Panc1 (cell line): ENCODE measurements at regions not wholly inside any gene's neighbourhood (a gene's known extent, or its start where the extent isn't known, plus 50 kb on each side); places are given as distances from the start of the nearest gene placed in this dataset.

Experiments used
- POLR2AphosphoS5 ChIP-seq: IDR thresholded peaks from 2 replicates; pipeline ENCODE4 v1.6.1; 2012; ENCODE audit warnings: mild to moderate bottlenecking, low read depth, low read length, moderate library complexity
- REST ChIP-seq, 2 experiments: IDR thresholded peaks; 2 replicates each; pipeline ENCODE4 v1.6.1; 2011 to 2012; ENCODE audit warnings: low read depth in 2 of 2, control low read depth in 1 of 2, low read length in 1 of 2, mild to moderate bottlenecking in 1 of 2, moderate library complexity in 1 of 2; ENCODE audit not compliant: insufficient read depth in 1 of 2
- SIN3A ChIP-seq: IDR thresholded peaks from 2 replicates; pipeline ENCODE4 v1.6.1; 2012; ENCODE audit warnings: low read depth, mild to moderate bottlenecking, low read length, moderate library complexity, borderline replicate concordance; ENCODE audit not compliant: insufficient read depth
- TF ChIP-seq, protein P1 (sequence below): fragments of 450-650 bp; IDR thresholded peaks from 2 replicates; pipeline ENCODE4 v1.5.1; 2017; ENCODE audit warnings: mild to moderate bottlenecking

DNA sequence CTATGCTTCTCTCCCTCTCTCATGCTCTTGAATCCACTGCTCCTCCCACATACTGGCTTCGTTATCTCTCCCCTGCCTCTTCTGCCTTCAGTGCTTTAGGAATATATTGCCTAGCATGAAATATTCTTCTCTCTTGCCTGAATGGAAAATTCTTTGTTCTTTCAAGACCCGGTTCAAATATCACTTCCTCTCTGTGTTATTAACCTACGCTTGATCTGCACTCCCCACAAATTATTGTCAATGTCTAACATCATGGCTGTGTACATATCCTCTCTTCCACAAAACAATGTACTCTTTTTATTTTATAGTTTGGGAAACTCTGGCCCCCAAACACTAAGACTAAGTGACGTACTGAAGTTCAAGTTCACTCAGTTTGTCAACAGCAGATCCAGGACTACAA lies 211.0 kb downstream of the SEC61B start:
- TF ChIP-seq POLR2AphosphoS5 (no peak), REST (IDR thresholded peaks at IDR 0.05; ENCODE audit: insufficient read depth in 1 of 2, low read depth in 2 of 2, low read length in 1 of 2) (no peak), SIN3A (no peak)
- TF ChIP-seq, protein P1, sequence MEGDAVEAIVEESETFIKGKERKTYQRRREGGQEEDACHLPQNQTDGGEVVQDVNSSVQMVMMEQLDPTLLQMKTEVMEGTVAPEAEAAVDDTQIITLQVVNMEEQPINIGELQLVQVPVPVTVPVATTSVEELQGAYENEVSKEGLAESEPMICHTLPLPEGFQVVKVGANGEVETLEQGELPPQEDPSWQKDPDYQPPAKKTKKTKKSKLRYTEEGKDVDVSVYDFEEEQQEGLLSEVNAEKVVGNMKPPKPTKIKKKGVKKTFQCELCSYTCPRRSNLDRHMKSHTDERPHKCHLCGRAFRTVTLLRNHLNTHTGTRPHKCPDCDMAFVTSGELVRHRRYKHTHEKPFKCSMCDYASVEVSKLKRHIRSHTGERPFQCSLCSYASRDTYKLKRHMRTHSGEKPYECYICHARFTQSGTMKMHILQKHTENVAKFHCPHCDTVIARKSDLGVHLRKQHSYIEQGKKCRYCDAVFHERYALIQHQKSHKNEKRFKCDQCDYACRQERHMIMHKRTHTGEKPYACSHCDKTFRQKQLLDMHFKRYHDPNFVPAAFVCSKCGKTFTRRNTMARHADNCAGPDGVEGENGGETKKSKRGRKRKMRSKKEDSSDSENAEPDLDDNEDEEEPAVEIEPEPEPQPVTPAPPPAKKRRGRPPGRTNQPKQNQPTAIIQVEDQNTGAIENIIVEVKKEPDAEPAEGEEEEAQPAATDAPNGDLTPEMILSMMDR, result no peak
